SH-SY5Y (cell line): ENCODE measurements at regions not wholly inside any gene's neighbourhood (a gene's known extent, or its start where the extent isn't known, plus 50 kb on each side); places are given as distances from the start of the nearest gene placed in this dataset.

Source experiments
- GATA2 ChIP-seq: IDR thresholded peaks from 2 replicates; pipeline ENCODE4 v1.6.1; 2011; ENCODE audit warnings: mild to moderate bottlenecking, low read depth, low read length
- GATA3 ChIP-seq: IDR thresholded peaks from 2 replicates; pipeline ENCODE4 v1.6.1; 2011; ENCODE audit warnings: low read depth, mild to moderate bottlenecking, low read length, moderate library complexity

DNA sequence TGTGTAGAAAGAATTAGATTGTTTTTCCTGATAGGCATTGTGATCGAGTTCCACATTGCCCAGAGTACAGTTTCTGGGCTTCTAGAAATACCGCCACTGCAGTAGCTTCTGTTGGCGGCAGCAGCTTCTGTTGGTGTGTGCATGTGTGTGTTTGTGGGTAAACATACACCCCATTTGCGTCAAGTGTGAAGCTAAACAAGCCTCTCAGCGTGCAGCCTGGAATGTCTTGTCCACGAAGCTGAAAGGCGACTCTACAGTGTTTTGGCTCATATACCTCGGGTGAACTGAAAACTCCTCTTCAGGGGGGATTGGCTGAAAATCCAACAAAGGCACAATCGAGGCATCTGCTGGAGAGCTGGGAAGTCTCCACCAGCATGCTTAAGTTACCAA lies 112.0 kb upstream of the E2F8 start:
- TF ChIP-seq GATA2 (no peak), GATA3 (no peak)

DNA sequence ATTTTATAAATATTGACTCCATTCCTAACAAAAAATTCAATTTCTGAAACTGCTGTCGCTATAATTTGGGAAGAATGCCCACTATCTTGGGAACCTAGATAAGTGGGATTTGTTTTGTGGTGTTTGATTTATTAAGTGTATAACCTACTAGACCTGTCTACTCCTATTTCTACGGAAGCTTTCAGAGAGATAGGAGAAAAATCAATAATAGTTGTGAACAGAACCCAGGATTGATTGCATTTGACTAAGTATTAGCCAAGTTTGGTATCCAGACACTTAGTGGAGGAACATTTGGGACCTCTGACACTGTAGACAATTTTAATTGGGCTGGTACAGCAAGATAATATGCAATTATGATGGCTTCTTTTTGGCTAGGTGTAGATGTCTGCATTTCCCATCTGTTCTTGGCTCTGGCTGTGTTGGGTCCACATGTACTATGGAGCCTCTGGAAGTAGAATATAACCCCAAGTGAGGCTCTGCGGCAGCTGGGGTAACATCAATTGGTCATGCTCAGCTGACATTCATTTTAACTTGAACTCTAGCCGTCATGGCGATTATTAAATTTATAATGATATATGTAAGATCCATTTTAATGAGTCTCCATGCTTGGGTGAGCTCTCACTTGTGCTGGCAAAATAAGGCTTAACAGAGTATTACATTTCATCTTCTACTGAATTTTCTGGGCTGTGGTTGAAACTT lies 111.5 kb upstream of the E2F8 start:
- TF ChIP-seq GATA3 (no peak), GATA2 (no peak)

DNA sequence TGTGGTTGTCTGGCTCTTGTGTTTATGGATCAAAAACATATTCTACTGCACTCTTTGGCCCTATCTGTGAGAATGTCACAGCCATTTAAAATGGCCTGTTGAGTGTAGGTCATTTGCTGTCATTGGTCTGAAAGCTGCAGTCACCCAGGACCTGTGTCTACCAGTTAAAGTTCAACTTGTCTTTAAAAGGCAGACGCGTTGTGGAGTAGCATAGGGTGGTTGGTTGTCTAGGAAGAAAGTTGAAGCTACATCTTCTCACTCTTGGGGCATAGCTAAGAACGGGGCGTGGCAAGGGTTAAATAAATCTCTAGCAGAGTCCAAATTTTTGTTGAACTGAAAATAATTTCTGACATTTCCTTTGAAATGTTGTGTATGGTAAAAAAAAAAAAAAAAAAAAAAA lies 110.7 kb upstream of the E2F8 start:
- TF ChIP-seq GATA2: no peak
- no peak for TF ChIP-seq GATA3

DNA sequence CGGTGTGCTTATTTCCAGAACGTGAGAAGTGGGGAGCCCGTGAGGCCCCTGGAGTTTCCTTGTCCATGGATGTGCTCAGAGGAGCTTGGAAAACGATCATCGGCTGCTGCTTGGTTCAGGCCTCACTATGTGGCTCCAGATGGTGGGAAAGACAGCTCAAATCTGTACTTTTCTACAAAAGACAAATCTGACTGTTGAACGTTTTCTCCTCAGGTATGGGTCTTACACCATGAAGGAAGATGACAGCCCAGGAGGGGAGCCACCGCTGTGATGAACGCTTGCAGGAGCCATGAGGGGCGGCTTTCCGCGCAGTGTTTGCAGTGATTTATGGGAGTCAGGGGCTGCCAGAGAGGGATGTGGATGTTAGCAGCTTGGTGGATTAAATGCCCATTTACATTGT lies 109.4 kb upstream of the E2F8 start:
- TF ChIP-seq GATA3 (no peak), GATA2 (no peak)

DNA sequence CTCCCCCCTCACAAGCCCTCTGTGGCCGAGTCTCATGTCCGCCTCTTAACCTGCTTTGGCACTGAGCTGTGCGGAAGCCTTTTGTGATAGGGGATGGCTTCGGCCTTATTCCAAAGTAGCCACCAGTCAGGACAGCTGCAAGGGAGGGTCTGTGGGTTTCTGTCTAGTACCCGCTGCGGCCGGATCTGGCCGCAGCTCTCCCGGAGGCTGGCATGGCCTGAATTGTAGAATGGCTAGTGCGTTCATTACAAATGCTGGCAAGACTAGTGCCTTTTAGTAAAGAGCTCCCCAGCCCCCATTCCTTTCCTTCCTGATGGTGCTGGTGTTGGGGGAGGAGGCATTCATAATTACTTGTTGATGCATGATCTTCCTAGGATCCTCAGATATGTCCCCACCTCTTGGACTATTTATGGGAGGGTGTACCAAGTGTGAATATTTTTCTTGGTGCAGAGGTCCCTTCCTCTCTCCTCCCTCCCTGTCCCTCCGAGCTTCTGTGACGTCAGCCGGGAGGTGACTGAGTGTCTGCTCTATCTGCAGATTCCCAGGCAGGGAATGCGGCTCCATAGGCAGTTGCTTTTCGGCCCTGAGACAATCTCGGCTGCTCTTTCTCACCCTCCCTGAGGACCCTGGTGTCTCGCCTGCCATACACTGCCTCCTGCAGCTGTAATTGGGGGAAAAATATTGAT lies 108.7 kb upstream of the E2F8 start:
- TF ChIP-seq GATA2 (no peak), GATA3 (no peak)

DNA sequence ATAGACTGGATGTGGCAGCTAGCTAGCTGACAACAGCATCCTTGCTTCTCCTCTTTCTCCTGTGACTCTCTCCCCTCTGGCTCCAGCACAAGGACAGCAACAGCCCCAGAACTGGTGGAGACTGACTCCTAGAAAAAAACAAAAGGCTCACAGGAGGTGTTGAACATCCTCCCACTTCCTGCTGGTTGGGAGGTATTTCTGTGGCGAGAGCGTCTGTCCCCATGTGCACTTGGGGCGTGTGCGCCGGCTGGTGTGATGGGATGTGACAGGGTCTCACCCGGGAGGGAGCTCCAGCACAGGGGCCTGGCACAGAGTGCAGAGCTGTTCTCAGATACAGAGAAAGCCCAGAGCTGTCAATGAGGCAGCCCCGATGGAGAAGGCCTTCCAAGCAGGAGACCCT lies 107.2 kb upstream of the E2F8 start:
- no peak for TF ChIP-seq GATA3
- no peak for TF ChIP-seq GATA2

DNA sequence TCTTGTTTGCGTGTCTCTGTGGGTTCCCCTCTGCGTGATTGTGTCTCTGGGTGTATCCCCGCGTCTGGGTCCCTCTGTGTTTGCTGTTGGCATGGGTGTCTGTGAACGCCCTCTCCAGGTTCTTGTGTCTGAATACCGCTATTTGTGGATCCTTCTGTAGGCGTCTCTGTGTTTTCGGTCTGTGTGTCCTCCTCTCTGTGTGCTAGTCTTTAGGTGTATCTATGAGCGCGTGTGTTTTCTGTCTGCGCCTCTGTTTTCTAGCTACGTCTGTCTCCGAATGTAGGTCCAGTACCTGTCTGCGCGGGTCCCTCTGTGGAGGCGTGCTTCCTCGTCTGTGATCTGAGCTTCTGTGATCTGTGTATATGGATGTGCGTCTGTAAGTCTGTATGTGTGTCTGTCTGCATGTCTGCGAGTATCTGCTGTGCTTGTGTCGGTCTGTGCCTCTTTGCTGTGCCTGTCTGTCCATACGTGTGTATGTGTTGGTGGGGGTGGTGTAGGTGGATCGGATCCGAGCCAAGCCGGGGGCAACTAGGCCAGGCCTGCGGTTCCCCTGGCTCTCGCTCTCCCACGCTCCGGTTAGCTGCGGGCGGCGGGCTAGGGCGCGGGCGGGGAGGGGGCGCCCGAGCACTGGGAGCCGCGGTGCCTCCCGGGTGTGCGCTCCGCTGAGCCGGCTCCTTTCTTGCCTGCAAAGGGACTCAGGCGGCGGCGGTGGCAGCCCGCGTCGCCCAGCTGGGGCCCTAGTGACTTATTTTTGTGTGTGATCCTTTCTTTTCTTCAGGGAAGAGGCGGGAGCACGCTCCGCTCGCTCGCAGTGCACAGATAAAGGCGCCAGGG lies 105.3 kb upstream of the E2F8 start:
- no peak for TF ChIP-seq GATA3
- TF ChIP-seq GATA2: no peak

DNA sequence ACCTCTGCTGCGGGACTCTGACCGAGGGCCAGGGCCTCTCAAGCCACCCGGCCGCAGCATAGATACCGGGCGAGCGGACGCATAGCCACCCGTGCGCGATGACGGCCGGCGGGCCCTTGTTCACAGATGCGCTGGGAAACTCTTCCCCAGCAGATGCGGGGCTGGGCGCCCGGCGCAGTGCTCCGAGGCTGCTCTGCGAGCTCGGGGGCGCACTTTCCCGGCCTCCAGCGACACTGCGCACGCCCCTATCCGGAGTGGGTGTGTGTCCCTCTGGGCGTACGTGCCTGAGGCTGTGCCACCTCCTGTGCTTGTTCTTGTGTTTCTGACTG lies 104.7 kb upstream of the E2F8 start:
- TF ChIP-seq GATA2 (no peak), GATA3 (no peak)

DNA sequence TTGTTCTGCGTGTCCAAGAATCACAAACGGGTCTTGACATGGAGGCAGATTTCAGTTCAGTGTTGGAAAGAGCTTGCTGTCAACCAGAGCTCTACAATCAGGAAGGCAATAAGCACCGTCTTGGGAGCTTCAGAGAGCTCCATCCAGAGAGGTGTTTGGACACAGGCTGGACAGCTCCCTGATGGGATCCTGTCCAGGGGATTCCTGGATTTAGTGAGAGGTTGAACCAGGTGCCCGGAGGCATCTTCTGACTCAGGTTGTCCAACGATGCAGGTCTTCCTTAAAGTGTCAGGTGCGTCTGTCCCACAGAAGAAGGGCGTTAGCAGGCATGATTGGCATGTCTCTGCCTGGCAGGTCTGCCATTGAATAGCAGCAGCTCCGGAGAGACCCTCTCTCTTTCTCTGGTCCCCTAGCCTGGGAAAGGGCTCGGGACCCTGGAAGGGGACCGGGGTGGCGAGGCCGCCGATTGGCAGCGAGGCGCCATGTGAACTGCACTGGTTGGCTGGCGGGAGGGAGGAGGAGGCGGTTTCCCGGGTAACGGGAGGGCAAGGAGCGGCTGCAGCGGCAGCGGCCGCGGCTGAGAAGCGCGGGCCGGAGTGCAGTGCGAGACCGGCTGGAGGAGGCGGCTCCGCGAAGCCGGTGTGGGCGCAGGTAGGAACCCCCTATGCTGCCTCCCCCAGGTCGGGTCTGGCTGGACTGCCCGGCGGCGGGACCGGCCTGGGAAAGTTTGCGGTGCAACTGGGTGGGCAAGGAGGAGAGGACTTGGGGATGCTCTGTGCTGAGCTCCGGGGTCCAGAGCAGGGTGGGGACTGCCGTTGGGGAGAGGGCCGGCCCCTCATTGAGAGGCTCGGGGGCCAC lies 104.1 kb upstream of the E2F8 start:
- TF ChIP-seq GATA2 (no peak), GATA3 (no peak)

DNA sequence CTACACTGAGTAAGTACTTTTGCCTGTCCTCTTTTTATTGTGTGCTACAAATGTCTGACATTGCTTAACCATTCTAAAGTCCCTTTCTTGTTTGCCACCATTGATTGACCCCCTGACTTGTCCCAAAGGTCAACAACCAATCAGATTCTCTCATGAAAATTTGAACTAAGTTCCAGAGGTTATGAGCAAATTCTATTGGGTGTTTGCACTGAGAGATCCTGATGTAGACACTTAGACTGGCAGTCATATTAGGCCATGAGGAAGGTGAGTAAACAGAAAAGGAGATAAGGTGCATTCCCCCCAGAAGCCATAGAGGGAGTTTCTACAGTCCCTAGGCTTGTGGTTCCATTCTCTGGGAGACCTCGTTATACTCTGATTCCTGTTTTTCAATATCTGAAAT lies 101.3 kb upstream of the E2F8 start:
- TF ChIP-seq GATA3: no peak
- TF ChIP-seq GATA2: no peak

DNA sequence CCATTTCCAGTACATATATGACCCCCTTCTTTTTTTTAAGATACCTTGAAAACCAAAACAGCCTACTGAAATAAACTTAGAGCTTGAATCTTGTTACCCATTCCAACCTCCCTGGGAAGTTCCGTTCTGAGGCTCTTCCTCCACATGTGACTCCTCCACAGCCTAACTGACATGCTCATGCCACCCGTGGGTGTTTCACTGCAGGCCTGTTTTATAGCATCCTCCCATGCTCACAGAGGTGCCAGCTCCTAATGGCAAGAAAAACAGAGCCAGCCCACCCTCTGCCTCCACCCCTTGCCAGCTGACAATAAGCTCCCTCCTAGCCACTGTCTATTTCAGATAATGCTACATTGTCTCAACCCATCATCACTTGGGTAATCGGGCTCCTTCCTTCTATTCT lies 97.6 kb upstream of the E2F8 start:
- TF ChIP-seq GATA3 (no peak), GATA2 (no peak)

DNA sequence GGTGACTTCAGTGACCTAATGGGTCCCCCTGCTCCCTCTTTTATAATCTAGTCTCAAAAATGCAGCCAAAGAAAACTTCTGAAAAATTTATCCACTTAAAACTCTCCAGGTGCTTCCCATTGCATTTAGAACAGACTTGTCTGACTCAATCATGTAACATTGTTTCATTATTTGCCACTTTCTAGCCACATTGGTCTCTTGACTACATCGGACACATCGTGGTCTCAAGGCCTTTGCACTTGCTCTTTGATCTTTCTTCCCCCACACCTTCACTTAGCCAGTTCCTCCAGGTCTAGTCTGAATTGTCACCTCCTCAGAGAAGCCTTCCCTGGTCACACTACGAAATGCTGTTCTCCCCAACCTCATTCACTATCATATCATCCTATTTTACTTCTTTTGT lies 97.0 kb upstream of the E2F8 start:
- no peak for TF ChIP-seq GATA2
- no peak for TF ChIP-seq GATA3

DNA sequence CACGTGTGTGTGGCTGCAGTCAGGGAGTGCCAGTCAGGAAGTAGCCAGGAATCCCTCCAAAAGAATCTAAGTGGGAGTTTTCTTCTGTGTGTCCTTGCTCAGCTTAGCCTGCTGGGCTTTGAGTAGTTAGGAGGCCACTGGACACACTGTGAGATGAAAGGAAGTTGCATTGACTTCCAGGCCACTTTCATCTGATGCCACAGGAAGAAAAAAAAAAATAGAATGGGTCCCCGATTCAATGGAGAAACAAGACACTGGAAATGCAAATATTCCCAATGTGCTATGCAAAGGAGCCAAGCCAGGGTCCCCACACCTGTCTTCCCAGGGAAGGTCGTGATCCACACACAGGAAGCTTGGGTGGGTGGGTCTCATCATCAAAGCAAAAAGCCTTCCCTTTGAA lies 95.6 kb upstream of the E2F8 start:
- TF ChIP-seq GATA3: no peak
- TF ChIP-seq GATA2: no peak

DNA sequence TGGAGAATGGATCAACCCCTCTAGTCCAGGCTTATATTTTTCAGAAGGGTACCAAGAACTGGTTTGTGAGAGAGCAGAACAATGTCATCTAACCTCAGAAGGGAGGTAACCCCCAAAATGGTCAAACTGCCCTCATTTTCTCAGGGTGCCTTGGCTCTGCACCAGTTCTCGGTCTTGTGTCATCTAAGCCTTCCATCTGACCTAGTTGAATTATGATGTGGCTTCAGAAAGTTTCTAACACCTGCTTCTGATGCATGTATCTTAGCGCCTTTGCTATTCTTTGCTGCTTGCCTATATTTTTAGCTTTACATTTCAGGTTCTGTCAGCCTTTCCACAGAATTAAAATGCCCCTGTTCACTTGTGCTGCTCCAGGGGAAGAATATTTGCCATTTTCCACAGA lies 91.7 kb upstream of the E2F8 start:
- TF ChIP-seq GATA2: no peak
- TF ChIP-seq GATA3: no peak

DNA sequence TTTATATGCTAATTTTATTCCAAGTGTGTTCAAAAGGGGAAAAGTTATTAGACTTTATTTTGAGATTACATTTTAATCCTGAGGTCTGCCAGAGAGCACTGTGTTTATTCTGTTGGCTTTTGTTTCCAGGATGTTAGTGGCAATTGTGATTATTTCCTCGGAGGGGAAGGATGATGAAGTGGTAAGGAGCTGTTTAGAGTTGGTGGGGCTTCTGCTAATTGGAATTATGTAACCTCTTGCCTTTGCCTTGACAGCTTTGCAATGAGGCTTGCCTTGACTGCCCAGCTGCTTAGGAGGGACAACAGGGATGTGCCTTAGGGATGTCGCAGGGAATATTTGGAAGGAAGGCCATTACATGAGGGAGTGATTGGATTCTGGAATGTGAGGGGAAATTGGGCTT lies 89.7 kb upstream of the E2F8 start:
- TF ChIP-seq GATA2: no peak
- no peak for TF ChIP-seq GATA3
